H9 (cell line): ENCODE measurements at regions not wholly inside any gene's neighbourhood (a gene's known extent, or its start where the extent isn't known, plus 50 kb on each side); places are given as distances from the start of the nearest gene placed in this dataset.

Experiments used
- DNase-seq: peaks from one replicate; pipeline ENCODE4 v3.0.0-alpha.2; 2017
- H2AFZ ChIP-seq: one replicate; pipeline ENCODE4 v1.6.1; 2013; ENCODE audit warnings: mild to moderate bottlenecking, low read length, control low read depth, moderate library complexity
- H2AK5ac ChIP-seq: 2 replicates; pipeline ENCODE4 v1.6.1; 2013; ENCODE audit warnings: low read length, control low read depth, mixed read lengths; ENCODE audit not compliant: insufficient read length
- H2BK120ac ChIP-seq: one replicate; pipeline ENCODE4 v1.6.1; 2013; ENCODE audit warnings: low read depth, mild to moderate bottlenecking, low read length, control low read depth, inconsistent platforms; ENCODE audit not compliant: poor library complexity, severe bottlenecking
- H2BK12ac ChIP-seq: 2 replicates; pipeline ENCODE4 v1.6.1; 2013; ENCODE audit warnings: low read length, control low read depth, mixed read lengths, low read depth; ENCODE audit not compliant: insufficient read length
- H2BK15ac ChIP-seq: 2 replicates; pipeline ENCODE4 v1.6.1; 2013; ENCODE audit warnings: low read depth, low read length, control low read depth
- H2BK20ac ChIP-seq: one replicate; pipeline ENCODE4 v1.6.1; 2013; ENCODE audit warnings: low read depth, mild to moderate bottlenecking, low read length, control low read depth, inconsistent platforms; ENCODE audit not compliant: poor library complexity, severe bottlenecking
- H2BK5ac ChIP-seq: 2 replicates; pipeline ENCODE4 v1.6.1; 2013; ENCODE audit warnings: low read length, control low read depth, mixed read lengths; ENCODE audit not compliant: insufficient read length
- H3K14ac ChIP-seq: 2 replicates; pipeline ENCODE4 v1.6.1; 2013; ENCODE audit warnings: low read length, control low read depth; ENCODE audit not compliant: insufficient read depth
- H3K18ac ChIP-seq: 2 replicates; pipeline ENCODE4 v1.6.1; 2013; ENCODE audit warnings: low read depth, mild to moderate bottlenecking, mixed read lengths, low read length, control low read depth; ENCODE audit not compliant: insufficient read length
- H3K23ac ChIP-seq: 2 replicates; pipeline ENCODE4 v1.6.1; 2013; ENCODE audit warnings: low read length, control low read depth, mixed read lengths, low read depth; ENCODE audit not compliant: insufficient read length
- H3K23me2 ChIP-seq: 2 replicates; pipeline ENCODE4 v1.6.1; 2013; ENCODE audit warnings: low read depth, mild to moderate bottlenecking, mixed read lengths, low read length, control low read depth; ENCODE audit not compliant: insufficient read length, poor library complexity, severe bottlenecking
- H3K27ac ChIP-seq: 2 replicates; pipeline ENCODE4 v1.5.1; 2013; ENCODE audit warnings: low read length, control low read depth, mixed read lengths, low read depth; ENCODE audit not compliant: insufficient read length
- H3K27me3 ChIP-seq: 2 replicates; pipeline ENCODE4 v1.6.1; 2013; ENCODE audit warnings: low read length, control low read depth, inconsistent platforms; ENCODE audit not compliant: insufficient read depth
- H3K4ac ChIP-seq: 2 replicates; pipeline ENCODE4 v1.6.1; 2013; ENCODE audit warnings: low read depth, mild to moderate bottlenecking, control low read depth, inconsistent platforms, low read length, moderate library complexity
- H3K4me1 ChIP-seq: 2 replicates; pipeline ENCODE4 v1.6.1; 2013; ENCODE audit warnings: low read length, control low read depth, inconsistent platforms; ENCODE audit not compliant: insufficient read depth
- H3K4me2 ChIP-seq: 2 replicates; pipeline ENCODE4 v1.6.1; 2013; ENCODE audit warnings: low read length, control low read depth, mixed read lengths; ENCODE audit not compliant: insufficient read length, insufficient read depth
- H3K56ac ChIP-seq: 2 replicates; pipeline ENCODE4 v1.6.1; 2013; ENCODE audit warnings: low read depth, mild to moderate bottlenecking, mixed read lengths, low read length, control low read depth; ENCODE audit not compliant: insufficient read length
- H3K79me1 ChIP-seq: 2 replicates; pipeline ENCODE4 v1.6.1; 2013; ENCODE audit warnings: low read depth, mild to moderate bottlenecking, moderate library complexity, low read length, control low read depth, inconsistent platforms; ENCODE audit not compliant: insufficient read depth, poor library complexity, severe bottlenecking
- H3K79me2 ChIP-seq: 2 replicates; pipeline ENCODE4 v1.6.1; 2013; ENCODE audit warnings: low read length, control low read depth, inconsistent platforms; ENCODE audit not compliant: insufficient read depth
- H3K9ac ChIP-seq: 2 replicates; pipeline ENCODE4 v1.6.1; 2013; ENCODE audit warnings: low read length, control low read depth, mixed read lengths; ENCODE audit not compliant: insufficient read length; ENCODE audit errors: extremely low read depth
- H3K9me3 ChIP-seq: one replicate; pipeline ENCODE4 v1.6.1; 2013; ENCODE audit warnings: low read depth, low read length, inconsistent platforms; ENCODE audit not compliant: control insufficient read depth
- H3T11ph ChIP-seq: one replicate; pipeline ENCODE4 v1.6.1; 2013; ENCODE audit warnings: mild to moderate bottlenecking, low read length, control low read depth, inconsistent platforms
- H4K20me1 ChIP-seq: one replicate; pipeline ENCODE4 v1.6.1; 2013; ENCODE audit not compliant: control insufficient read depth, insufficient read length, insufficient read depth
- H4K5ac ChIP-seq: 2 replicates; pipeline ENCODE4 v1.6.1; 2013; ENCODE audit warnings: low read depth, mild to moderate bottlenecking, mixed read lengths, low read length, control low read depth; ENCODE audit not compliant: insufficient read length
- H4K8ac ChIP-seq: replicated peaks from 2 replicates; pipeline ENCODE4 v1.6.1; 2013; ENCODE audit warnings: low read length, control low read depth, mixed read lengths, low read depth; ENCODE audit not compliant: insufficient read length
- H4K91ac ChIP-seq: 2 replicates; pipeline ENCODE4 v1.6.1; 2013; ENCODE audit warnings: low read depth, mild to moderate bottlenecking, moderate library complexity, mixed read lengths, low read length, control low read depth; ENCODE audit not compliant: insufficient read length
- H3K27ac Mint-ChIP-seq, 3 experiments: 2 replicates in 2 of 3; 3 replicates in 1 of 3; pipeline ENCODE4 v1.8.0; 2020 to 2021; ENCODE audit warnings: mixed read lengths in 3 of 3, mild to moderate bottlenecking in 1 of 3, moderate library complexity in 1 of 3
- H3K27me3 Mint-ChIP-seq: 2 replicates; pipeline ENCODE4 v1.8.0; 2021; ENCODE audit warnings: low read depth, mild to moderate bottlenecking, moderate library complexity, mixed read lengths
- H3K36me3 Mint-ChIP-seq, 3 experiments: 2 replicates in 2 of 3; 3 replicates in 1 of 3; pipeline ENCODE4 v1.8.0; 2020 to 2021; ENCODE audit warnings: low read depth in 3 of 3, mixed read lengths in 3 of 3; ENCODE audit not compliant: insufficient read depth in 1 of 3
- H3K4me1 Mint-ChIP-seq, 2 experiments: 2 replicates each; pipeline ENCODE4 v1.8.0; 2020; ENCODE audit warnings: mixed read lengths in 2 of 2
- H3K4me3 Mint-ChIP-seq, 2 experiments: 2 replicates in 1 of 2; 3 replicates in 1 of 2; pipeline ENCODE4 v1.8.0; 2020 to 2021; ENCODE audit warnings: mild to moderate bottlenecking in 2 of 2, mixed read lengths in 2 of 2, moderate library complexity in 1 of 2
- H3K9me3 Mint-ChIP-seq, 2 experiments: 2 replicates in 1 of 2; 3 replicates in 1 of 2; pipeline ENCODE4 v1.8.0; 2020; ENCODE audit warnings: mild to moderate bottlenecking in 2 of 2, mixed read lengths in 2 of 2, moderate library complexity in 1 of 2
- CTCF ChIP-seq: fragments of 200-600 bp; sonication (generic); conservative IDR thresholded peaks from 3 replicates; pipeline ENCODE4 v1.8.0; 2021; ENCODE audit warnings: antibody characterized with exemption, mild to moderate bottlenecking
- WGBS: extraction: QIAGEN DNeasy Blood & Tissue Kit; methylation state at CpG from one replicate; pipeline ENCODE4 v1.1.7; 2013; ENCODE audit warnings: missing lambda C conversion rate, low lambda C conversion rate, mixed read lengths; ENCODE audit not compliant: insufficient read length; ENCODE audit errors: extremely low coverage; 5-methylcytosine and 5-hydroxymethylcytosine counted together

GRCh38 chr2:176496761-176497160 lies 227.5 kb downstream of the MTX2 start:
- H3K23ac ChIP-seq = no peak overlapping the region
- H3K4me3 Mint-ChIP-seq = no peak overlapping the region
- no peak overlapping the region for H3K4ac ChIP-seq
- H3K27ac Mint-ChIP-seq = no peak overlapping the region
- H3K18ac ChIP-seq = no peak overlapping the region
- no peaks in the 10 kb centered on the region for H3K23me2 ChIP-seq
- no peak for DNase-seq
- no peak overlapping the region for H3K14ac ChIP-seq
- H3K4me1 Mint-ChIP-seq = no peaks in the 10 kb centered on the region
- H3K56ac ChIP-seq = no peak overlapping the region
- no peaks in the 10 kb centered on the region for H3K79me2 ChIP-seq
- no peak overlapping the region for H3T11ph ChIP-seq
- no peak overlapping the region for H4K5ac ChIP-seq
- no peaks in the 10 kb centered on the region for H3K4me1 ChIP-seq
- H3K79me1 ChIP-seq = no peaks in the 10 kb centered on the region
- no peaks in the 10 kb centered on the region for H3K9me3 Mint-ChIP-seq
- H3K9me3 ChIP-seq = no peaks in the 10 kb centered on the region
- no peaks in the 10 kb centered on the region for H3K27me3 ChIP-seq
- WGBS = no CpG with 5 or more reads among the region's 3 CpGs
- H3K9ac ChIP-seq = no peak overlapping the region
- no peak overlapping the region for H3K4me2 ChIP-seq
- H4K20me1 ChIP-seq = no peaks in the 10 kb centered on the region
- no peak overlapping the region for H4K8ac ChIP-seq
- H3K27me3 Mint-ChIP-seq = peaks cover 43% of the 10 kb centered on the region
- no peak overlapping the region for H2AFZ ChIP-seq
- no peaks in the 10 kb centered on the region for H3K36me3 Mint-ChIP-seq
- no peak overlapping the region for H2BK120ac ChIP-seq
- H2AK5ac ChIP-seq = no peak overlapping the region
- no peak overlapping the region for H4K91ac ChIP-seq
- no peak overlapping the region for H2BK12ac ChIP-seq
- H2BK5ac ChIP-seq = no peak overlapping the region
- TF ChIP-seq CTCF = no peak
- H2BK15ac ChIP-seq = no peak overlapping the region
- no peak overlapping the region for H3K27ac ChIP-seq
- H2BK20ac ChIP-seq = no peak overlapping the region
